ENCODE measurements at regions not wholly inside any gene's neighbourhood (a gene's known extent, or its start where the extent isn't known, plus 50 kb on each side); places are given as distances from the start of the nearest gene placed in this dataset.

DNA sequence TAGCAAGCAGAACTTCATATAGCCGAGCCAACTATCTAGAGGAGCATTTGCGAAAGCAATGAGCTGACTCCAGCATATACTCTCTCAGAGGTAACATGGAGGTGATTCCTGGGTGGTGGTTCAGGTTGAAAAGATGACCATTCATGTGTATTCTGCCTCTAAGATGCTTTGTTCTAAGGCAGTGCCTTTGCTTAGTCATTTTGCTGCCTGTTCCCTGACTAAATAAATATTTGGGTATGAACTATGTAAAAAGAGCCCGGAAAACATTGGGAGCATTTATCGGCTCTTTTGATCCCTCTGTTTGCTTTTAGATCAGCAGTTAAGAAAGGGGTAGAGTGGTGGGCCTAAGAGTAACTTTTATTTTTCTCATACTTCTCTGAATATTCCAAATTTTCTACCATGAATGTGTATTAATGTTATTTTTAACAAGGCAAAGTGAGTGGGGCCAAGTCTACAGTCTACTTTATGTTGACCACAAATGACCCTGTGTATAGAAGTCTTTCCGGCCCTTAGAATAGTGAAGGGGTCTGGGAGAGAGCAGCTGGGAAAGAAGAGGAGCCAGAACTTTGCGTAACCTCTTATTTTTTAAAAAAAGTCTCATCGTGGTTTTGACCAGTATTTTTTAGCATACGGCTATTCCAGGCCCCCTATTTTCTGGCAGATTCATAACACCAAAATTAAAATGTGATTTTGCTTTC is 206.5 kb upstream of the EYA4 start:
- DNase-seq = no peak
- intact Hi-C loops (cut with DNase I) = no loop called here
- no peak for ATAC-seq (ENCODE audit: poor library complexity)

DNA sequence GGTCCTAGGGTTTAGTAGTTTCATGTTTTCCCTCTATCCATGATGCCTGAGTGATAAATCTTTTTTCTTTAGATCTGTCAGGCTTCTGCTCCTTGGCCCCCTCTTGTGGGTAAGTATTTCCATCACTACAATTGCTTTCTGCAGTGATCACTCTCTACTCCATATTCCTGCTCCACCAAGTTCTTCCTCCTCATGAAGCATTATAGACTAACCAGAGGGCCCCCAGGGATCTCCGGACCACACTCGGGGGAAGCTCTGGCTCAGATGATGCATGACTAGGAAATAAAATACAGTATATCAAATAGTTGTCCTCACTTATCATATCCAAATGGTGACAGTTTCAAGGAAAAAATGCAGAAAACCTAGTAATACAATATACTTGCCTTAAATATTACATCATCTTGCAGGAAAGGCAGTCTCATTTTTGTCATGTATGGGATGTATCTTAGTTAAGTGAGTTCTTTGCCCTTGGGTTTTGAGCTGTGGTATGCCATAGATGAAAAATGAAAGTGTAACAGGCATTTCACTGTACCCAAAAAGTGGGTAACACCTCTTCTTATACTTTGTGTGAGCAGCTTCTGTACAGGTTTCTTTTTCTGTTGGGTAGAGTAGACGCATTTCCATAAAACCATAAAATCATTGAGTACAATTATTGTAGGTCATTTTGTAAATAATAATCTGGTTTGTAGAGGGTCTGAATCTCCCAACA is 200.9 kb upstream of the EYA4 start:
- DNase-seq = no peak
- ATAC-seq (ENCODE audit: poor library complexity) = peak; percentile 42
- intact Hi-C loops (cut with DNase I) = loop anchor here (5.0 kb wide), 1 partner anchor 472 kb away; no protein-coding TSS in a partner anchor

DNA sequence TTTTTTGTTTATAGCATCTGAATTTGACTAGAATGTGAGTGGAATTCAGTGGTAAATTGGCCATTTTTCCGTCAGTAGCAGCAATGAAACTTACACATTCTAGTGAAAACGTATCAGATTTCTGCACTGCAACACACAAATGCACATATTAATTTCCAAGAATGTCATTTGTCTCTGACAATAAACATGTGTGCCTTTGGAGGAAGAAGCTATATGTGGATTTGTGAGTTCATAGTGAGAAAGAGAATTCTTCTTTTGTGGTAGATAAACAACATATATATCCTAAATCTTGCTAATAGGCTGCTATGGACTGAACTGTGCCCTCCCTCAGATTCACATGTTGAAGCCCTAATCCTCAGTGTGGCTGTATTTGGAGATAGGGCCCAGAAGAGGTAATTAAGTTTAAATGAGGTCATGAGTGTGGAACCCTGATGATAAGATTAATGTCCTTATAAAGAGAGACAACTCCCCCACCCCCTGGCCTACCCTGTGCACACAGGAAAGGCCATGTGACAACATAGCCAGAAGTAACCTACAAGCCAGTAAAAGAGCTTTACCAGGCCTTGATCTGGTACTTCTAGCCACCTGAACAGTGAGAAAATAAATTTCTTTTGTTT is 200.2 kb upstream of the EYA4 start:
- peak; percentile 80 for ATAC-seq (ENCODE audit: poor library complexity)
- intact Hi-C loops (cut with DNase I) = loop anchor here (5.0 kb wide), 1 partner anchor 471 kb away; no protein-coding TSS in a partner anchor
- no peak for DNase-seq

DNA sequence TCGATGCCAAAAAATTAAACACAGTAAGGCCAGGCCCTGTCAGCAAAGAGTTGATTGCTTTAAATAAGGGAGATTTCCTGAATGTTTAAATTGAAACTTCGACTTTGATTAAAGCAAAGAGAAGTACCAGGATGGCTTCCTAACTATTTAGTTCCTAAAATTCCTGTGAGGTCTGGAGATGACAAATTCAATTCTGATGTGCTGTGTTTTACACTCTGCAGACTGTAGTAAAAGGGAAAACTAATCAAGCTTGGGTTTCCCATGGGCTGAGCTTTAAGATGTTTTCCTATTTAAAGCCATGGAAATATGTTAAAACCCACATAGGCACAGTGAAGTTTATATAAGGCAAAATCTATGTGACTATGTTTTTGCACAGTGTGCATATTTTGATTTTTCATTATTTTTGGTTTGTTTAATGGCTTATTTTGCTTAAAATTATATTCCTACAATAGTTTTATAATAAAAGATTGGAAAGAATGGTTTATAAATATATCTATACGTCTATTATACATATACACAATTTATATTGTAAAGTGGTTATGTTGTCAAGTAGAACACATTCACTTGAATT is 198.5 kb upstream of the EYA4 start:
- DNase-seq = no peak
- intact Hi-C loops (cut with DNase I) = loop anchor here (5.0 kb wide), 1 partner anchor 470 kb away; no protein-coding TSS in a partner anchor
- no peak for ATAC-seq (ENCODE audit: poor library complexity)

DNA sequence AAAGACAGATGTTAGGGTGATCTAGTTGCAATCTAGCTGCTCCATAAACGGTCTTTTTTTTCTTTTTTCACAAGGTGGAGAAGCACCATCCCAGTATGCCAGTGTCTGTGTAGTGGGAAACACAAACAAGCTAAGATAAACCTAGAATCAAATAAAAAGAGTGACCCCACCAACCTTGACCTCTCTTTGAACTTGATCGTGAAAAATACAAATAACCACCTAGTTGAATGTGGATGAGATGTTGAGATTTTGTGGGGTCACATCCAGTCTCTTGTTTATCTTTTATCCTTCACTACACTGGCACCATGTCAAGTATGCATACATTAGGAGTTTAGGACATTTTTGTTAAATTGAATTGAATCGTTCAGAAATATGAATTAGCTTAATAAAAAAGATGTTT is 194.6 kb upstream of the EYA4 start:
- ATAC-seq (ENCODE audit: poor library complexity) = peak; percentile 13
- intact Hi-C loops (cut with DNase I) = no loop called here
- DNase-seq = no peak

DNA sequence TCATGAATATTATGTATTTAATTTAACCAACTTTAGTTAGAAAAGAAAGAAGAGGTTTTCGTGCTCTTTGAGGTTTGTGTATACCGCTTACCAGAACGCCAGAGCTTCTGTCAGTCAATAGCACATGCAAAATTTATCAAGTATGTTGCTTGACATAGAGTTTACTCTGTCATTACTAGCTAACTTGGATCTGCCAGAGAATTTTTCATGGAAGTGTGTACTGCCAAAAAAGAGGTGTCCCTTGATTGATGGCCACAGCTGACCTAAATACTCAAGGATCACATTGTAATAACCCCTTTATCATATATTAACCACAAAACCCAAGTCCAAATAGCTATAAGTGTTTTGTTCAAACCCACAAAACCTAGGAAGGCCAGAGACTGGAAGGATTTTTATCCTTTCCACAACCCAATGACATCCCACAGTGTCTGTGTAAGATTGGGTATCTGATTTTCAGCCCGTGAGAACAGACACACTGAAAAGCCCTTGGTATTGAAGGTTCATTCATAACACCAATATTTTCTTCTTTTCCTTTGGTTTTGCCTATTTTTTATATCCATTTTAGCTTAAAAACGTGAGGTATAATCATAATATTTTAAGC is 194.0 kb upstream of the EYA4 start:
- DNase-seq = no peak
- peak; percentile 95 for ATAC-seq (ENCODE audit: poor library complexity)

DNA sequence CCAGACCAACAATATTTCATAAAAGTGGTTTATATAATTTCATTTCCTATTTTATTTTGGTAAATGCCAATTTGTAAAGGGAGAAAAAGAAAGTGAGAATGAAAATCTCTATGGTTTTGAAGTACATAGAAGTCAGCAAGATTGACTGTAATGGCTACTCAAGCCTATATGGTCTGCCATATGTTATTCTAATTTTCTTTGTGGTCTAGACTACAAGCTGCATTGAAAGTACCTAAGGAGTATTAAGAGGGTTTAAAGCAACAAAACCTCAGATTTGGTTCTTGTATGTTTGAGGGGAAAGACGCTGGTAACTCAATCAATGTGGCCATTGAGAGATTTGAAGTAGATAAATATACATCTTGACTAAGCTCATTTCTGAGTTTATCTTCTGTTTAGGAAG is 193.5 kb upstream of the EYA4 start:
- intact Hi-C loops (cut with DNase I) = no loop called here
- no peak for ATAC-seq (ENCODE audit: poor library complexity)

More for the DNA sequence above, 194.0 kb upstream of the EYA4 start:
- intact Hi-C loops (cut with DNase I) = no loop called here

DNA sequence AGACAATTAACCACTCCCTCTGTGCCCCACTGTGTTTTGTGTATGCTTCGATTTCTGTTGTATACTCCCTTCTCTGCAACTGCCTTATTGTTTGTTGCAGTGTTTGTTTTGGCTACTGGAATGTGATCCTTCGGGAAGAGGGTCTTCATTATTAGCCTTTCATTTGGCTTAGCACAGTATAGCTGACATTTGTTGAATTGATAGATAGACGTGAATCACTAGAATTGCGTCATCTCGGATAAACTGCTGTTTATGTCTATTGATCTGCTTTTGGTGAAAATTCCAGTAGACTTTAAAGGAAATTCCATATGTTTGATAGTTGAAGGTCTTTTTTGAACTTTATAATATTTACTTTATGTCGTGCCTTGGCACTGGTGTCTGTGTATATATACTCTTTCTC is 189.9 kb upstream of the EYA4 start:
- intact Hi-C loops (cut with DNase I) = no loop called here
- ATAC-seq (ENCODE audit: poor library complexity) = no peak
- DNase-seq = no peak

More for the DNA sequence above, 193.5 kb upstream of the EYA4 start:
- DNase-seq = no peak

DNA sequence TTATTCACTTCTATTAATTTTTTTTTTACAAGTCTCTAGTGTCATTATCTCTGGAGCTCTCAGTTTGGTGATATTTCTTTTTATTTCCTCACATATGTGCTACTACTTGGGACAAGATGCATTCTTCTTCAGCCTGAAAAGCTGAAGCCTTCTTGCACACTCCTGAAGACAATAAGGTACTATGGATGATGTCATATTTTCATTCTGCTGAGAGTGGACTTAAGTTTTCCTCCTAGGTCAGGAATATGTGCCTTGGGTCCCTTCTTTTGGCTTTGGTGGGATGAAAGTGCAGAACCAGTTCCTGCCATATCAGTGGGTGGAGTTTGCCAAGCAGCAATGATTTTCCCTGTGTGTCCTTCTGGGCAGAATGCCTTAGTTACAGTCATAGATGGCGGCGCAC is 188.7 kb upstream of the EYA4 start:
- intact Hi-C loops (cut with DNase I) = no loop called here
- DNase-seq = no peak
- ATAC-seq (ENCODE audit: poor library complexity) = no peak

DNA sequence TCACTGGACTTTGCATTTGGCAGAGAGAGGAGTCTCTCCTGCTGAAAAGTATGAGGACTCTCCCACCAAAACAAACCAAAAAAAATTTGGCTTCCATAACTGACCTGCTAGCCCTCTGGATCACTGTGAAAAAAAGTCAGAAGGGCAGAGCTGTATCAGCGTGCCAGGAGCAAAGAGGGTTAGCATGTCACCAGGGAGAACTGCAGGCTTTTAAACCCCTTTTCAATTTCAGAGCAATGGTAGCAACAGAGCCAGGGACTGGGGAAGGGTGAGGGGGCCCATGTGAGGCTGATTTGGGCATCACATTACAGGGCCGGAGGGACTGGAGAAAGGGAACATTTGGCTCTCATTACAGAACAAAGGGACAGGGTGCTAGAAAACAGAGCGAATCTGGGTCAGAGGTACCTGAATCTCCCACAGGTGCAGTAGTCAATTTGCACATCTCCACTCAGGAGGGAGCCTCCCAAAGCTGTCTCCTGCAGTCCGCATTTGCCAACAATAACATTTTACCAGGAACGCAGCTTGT is 185.7 kb upstream of the EYA4 start:
- intact Hi-C loops (cut with DNase I) = no loop called here
- DNase-seq = no peak

DNA sequence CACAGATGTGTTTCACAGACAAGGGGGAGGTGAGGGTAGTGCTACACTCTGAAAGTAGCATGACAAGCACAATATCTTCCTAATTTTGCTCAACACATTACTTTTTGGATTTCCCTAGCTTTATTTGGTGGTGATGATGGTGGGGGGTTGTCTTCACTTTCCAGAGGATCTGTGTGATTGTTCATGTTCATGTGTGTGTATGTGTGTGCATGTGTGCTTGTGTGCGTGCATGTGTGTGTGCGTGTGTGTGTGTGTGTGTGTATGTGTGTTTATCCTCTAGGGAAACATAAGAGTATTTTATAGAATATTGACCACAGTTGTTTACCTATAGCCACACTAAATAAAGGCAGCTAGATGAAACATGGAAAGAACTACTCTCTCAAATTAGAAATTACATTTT is 183.8 kb upstream of the EYA4 start:
- intact Hi-C loops (cut with DNase I) = no loop called here
- no peak for DNase-seq
- no peak for ATAC-seq (ENCODE audit: poor library complexity)

More for the DNA sequence above, 185.7 kb upstream of the EYA4 start:
- ATAC-seq (ENCODE audit: poor library complexity) = peak; percentile 62

DNA sequence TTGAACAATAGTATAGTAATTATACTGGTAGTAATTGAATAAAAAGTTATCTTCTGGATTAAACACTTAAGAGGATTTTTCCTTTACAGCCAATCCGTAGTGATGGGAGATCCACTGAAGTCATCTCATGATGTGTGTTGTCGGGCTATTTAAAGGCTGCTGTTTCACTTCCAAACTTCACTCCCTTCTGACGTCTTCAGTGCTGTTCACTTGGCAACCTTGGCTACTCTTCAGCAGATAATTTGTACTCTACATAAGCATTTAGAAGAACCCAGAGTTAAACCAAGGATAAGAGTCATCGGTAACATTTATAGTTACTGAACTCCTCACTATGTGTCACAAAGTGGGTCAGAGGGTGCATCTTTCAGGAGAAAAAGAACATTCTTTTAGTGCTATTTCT is 179.1 kb upstream of the EYA4 start:
- ATAC-seq (ENCODE audit: poor library complexity) (peak; percentile 95), DNase-seq (no peak)
- intact Hi-C loops (cut with DNase I) = loop anchor here (10.0 kb wide), 2 partner anchors 73 to 97 kb away; no protein-coding TSS in a partner anchor

DNA sequence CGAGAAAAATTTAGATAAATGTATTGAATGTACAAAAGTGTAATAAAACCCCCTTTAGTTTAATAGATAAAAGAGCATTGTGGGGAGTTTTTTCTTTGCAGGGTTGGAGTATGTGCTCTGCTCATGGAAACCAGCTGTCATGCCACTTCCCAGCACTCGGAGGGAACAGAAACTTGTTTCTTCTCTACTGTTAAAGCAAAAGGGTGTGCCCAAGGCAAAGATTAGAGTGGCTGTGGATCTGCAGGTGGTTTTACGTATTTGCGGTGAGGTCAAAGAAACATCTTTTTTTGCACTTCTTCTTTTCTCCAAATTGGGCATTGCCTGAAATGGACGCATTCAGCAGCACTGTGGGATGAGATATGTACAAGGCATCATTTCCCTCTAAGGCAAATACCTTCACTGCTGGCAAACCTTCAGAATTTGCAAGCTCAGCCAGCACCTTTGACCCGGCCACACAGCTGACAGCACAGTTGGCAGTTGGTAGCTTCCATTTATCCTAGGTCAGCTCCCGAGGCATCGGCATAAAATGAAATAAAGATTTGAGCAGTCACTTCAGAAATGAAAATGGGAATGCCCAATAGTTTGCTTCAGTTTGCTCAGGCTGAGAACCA is 178.4 kb upstream of the EYA4 start:
- intact Hi-C loops (cut with DNase I) = loop anchor here (10.0 kb wide), 2 partner anchors 72 to 98 kb away; no protein-coding TSS in a partner anchor
- peak; percentile 62 for ATAC-seq (ENCODE audit: poor library complexity)
- DNase-seq = no peak

DNA sequence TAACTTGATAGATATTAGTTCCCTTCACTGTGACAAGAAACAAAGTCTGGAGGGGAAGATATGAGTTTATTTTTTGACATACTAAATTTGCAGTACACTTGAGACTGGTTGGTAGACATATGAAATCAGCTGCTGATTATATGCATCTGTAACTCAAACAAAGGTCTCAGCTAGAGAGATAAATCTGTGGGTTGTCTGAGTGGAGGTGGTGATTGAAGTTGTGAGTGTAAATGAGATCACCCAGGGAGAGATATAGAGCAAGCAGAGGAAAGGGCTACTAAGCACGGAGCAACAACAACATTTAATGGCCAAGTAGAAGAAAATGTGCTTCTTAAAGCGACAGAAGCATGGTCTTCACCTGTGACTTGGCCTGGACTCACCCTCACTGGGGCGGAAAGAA is 173.2 kb upstream of the EYA4 start:
- intact Hi-C loops (cut with DNase I) = loop anchor here (10.0 kb wide), 2 partner anchors 67 to 103 kb away; no protein-coding TSS in a partner anchor
- ATAC-seq (ENCODE audit: poor library complexity) (peak; percentile 91), DNase-seq (no peak)

DNA sequence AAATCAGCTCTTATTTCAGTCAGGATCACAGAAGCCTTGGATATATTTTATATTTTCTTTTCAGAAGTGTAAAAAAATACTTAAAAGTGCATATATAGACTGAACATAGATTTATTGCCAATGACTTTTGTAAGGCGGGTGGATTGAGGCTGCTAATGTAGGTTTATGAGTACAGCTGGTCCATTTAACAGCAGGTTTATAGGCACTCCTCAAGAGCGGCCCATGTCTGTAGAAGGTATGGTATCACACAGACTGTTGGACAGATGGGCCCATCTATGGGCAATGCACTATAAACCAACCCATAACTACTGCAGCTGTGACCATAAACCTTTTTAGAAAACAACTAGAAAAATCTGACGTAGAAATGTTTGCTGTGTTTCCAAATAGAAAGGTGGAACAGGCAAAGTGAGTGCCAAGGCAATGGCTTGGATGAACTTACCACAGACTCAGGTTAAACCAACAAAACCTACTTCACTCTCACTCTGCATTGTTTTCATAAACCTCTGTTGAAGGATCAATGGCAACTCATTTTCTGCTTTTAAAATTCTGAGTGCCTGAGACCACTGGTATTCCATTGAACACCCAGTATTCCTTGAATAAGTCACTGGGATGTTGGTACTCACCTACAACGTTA is 170.6 kb upstream of the EYA4 start:
- intact Hi-C loops (cut with DNase I) = no loop called here
- no peak for DNase-seq
- no peak for ATAC-seq (ENCODE audit: poor library complexity)

DNA sequence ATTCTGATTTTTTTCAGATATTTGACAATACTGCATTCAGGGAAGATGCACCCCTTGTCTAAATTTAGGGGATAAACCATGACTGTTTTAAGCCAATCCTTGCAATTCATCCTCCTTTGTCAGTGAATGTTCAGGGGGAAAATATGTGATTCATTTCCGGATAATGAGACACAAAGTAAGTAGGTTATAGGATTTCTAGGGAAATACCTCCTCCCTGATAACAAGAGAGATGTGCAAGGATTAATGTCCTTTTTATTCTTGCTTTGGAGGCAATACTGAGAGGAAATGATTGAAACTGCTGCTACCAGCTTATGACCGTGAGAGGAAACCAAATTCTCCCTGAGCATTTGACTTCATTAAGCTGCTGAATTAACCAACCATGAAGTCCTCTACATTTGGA is 161.3 kb upstream of the EYA4 start:
- no peak for DNase-seq
- intact Hi-C loops (cut with DNase I) = no loop called here
- no peak for ATAC-seq (ENCODE audit: poor library complexity)

DNA sequence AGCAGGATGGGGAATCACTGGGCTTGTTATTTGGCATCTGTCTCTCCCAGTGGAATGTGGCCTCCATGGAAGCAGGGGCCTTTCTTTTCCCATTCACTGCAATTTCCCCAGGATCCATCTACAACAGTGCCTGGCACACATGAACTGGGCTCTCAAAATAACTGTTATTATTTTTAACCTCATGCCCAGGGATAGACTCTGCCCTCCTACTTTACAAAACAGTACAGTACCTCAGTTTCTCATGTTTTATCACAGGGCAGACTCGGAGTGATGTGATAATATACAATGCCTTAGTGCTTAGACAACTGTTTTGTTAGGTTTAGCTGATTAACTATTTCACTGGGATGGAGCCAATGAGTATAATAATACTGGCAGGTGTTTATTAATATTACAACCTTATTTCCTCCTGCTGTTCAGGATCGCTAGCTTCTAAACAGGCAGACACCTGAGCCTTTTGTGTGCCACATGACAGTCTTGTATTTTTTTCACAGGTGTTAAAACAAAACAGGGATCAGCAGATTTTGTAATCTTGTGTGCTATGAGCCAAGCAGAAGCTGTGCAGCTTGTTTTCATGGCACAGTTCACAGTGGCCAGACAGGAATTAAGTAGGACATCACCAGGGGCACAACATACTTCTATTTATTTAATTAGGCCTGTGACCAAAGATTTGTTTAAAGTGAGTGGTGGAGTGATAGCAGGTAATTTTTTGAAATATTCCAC is 157.7 kb upstream of the EYA4 start:
- no peak for DNase-seq
- intact Hi-C loops (cut with DNase I) = no loop called here
- ATAC-seq (ENCODE audit: poor library complexity) = peak; percentile 78

All from Right ventricle myocardium superior (tissue), 1 donor.